Right lobe of liver (tissue), 6 donors: ENCODE measurements at regions not wholly inside any gene's neighbourhood (a gene's known extent, or its start where the extent isn't known, plus 50 kb on each side); places are given as distances from the start of the nearest gene placed in this dataset.
"Not testable (repeated sequence)": the region's sequence is repeated elsewhere in the genome, so short reads cannot be mapped to it uniquely, and the experiment has no call there.

Source experiments
- ATAC-seq, 4 donors: fragments of 200-7000 bp; cut with Tn5 transposase; one replicate each; pipeline ENCODE4 v1.9.1; 2020; ENCODE audit warnings: mild to moderate bottlenecking in 4 of 4, moderate library complexity in 4 of 4
- DNase-seq, 3 donors: peaks; one replicate each; pipeline ENCODE4 v3.0.0-alpha.2; 2020
- H3K27ac ChIP-seq, 3 donors: fragments of 200-600 bp; one replicate each; pipeline ENCODE4 v1.8.0; 2022
- H3K27me3 ChIP-seq, 2 donors: fragments of 200-600 bp; one replicate each; pipeline ENCODE4 v1.8.0; 2022
- H3K36me3 ChIP-seq, 4 donors: fragments of 200-600 bp; sonication (generic) in 1 of 4; one replicate each; pipeline versions ENCODE4 v1.5.1 to v1.8.0; 2017 to 2022; ENCODE audit warnings: control low read depth in 1 of 4
- H3K4me1 ChIP-seq, 4 donors: fragments of 200-600 bp; sonication (generic) in 1 of 4; one replicate each; pipeline versions ENCODE4 v1.5.1 to v1.8.0; 2017 to 2022; ENCODE audit warnings: control low read depth in 1 of 4
- H3K4me3 ChIP-seq, 3 donors: fragments of 200-600 bp; one replicate each; pipeline ENCODE4 v1.8.0; 2022
- H3K9me3 ChIP-seq, 4 donors: fragments of 200-600 bp; sonication (generic) in 1 of 4; one replicate each; pipeline versions ENCODE4 v1.5.1 to v1.8.0; 2017 to 2022; ENCODE audit warnings: control low read depth in 1 of 4
- CTCF ChIP-seq, 4 donors: fragments of 200-600 bp in 3 of 4; fragments of 450-650 bp in 1 of 4; IDR thresholded peaks; one replicate each; pipeline versions ENCODE4 v1.5.1 to v1.8.0; 2016 to 2022; ENCODE audit warnings: antibody characterized with exemption in 4 of 4, mild to moderate bottlenecking in 2 of 4
- POLR2A ChIP-seq: fragments of 450-650 bp; IDR thresholded peaks from one replicate; pipeline ENCODE4 v1.6.1; 2017; ENCODE audit warnings: antibody characterized with exemption, mild to moderate bottlenecking
- WGBS: methylation state at CpG from one replicate; pipeline ENCODE4 v1.1.6; 2018; ENCODE audit warnings: low coverage, low lambda C conversion rate; ENCODE audit not compliant: insufficient coverage; ENCODE audit errors: missing lambda C conversion rate; 5-methylcytosine and 5-hydroxymethylcytosine counted together
- intact Hi-C, 2 donors: fragments of 100-400 bp; cut with DNase I; formaldehyde crosslinking; loops; one replicate each; pipeline versions ENCODE4 v1.11.2 to v1.14.1; 2022
- donor health status: DM: no; HTN: yes; CAD: no.
- donor health status: DM: no; HTN: no; CAD: no.
- donor health status: DM: no; HTN: no; CAD: no.
- donor health status: DM: no; HTN: yes; CAD: no.
- donor health status: DM: no; HTN: yes; CAD: no.

DNA sequence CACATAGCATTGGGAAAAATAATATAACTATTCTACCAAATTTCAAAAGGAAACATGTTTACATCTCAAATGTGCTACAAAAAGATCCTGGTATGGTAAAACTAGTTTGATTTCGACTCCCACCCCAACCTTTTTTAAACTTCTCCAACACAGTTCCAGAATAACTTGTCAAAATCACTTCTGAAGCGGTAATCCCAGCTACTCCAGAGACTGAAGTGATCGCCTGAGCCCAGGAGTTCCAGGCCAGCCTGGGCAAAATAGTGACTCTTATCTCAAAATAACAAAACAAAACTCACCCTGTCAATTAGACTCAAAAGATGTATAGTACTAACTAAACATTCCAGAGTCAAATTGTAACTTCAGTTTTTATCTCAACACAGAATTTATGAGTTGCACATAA lies 71.3 kb upstream of the RNF38 start:
- TF ChIP-seq CTCF (IDR thresholded peaks at IDR 0.05) (no peak), POLR2A (no peak)
- Histone ChIP-seq H3K27me3 (no peaks in the 10 kb centered on the region), H3K36me3 (no peaks in the 10 kb centered on the region), H3K4me3 (peak overlapping the region in 2 of 3 donors; percentile 27 to 42), H3K27ac (peak overlapping the region; percentile 25 to 71 (median 70)), H3K9me3 (no peaks in the 10 kb centered on the region), H3K4me1 (peaks cover 0 to 19% (median 1%) of the 10 kb centered on the region in 4 donors)
- intact Hi-C loops: no loop called here
- peak in 2 of 4 donors; percentile 16 to 37 for ATAC-seq
- DNase-seq: no peak
- WGBS: 58% methylated on average over 3 of the region's 3 CpGs

GRCh38 chr9:36470643-36471290 lies 70.7 kb upstream of the RNF38 start:
- Histone ChIP-seq H3K4me1 (peaks cover 0 to 19% (median 1%) of the 10 kb centered on the region in 4 donors), H3K4me3 (peak overlapping the region in 2 of 3 donors; percentile 27 to 42), H3K36me3 (no peaks in the 10 kb centered on the region), H3K27me3 (no peaks in the 10 kb centered on the region), H3K27ac (peak overlapping the region; percentile 25 to 71 (median 70)), H3K9me3 (no peaks in the 10 kb centered on the region)
- TF ChIP-seq POLR2A: no peak
- no peak for TF ChIP-seq CTCF (IDR thresholded peaks at IDR 0.05)
- DNase-seq (peak in 1 of 3 donors; percentile 51), ATAC-seq (peak; percentile 92 to 99 (median 94))
- intact Hi-C loops: no loop called here
- 5% methylated on average over 7 of the region's 7 CpGs for WGBS

DNA sequence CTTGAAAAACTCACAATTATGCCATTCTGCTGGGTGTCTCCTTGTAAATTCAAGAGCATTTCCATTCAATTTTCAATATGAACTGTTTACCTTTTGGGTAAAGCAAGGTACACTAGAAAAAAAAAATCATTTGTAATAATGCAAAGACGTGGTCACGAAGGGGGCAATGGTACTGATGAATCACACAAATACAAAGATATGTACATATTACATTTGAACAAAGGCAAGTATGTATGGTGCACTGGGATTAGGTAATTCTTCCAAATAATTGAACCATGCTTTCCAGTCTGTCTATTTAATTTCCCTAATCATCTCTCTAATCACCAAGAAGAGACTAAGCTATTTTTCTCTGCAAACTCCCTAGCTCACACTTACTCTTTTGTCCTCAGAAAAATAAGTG lies 63.4 kb upstream of the RNF38 start:
- no peak for ATAC-seq
- Histone ChIP-seq H3K27me3 (no peaks in the 10 kb centered on the region), H3K4me1 (no peaks in the 10 kb centered on the region), H3K4me3 (no peak overlapping the region), H3K36me3 (no peaks in the 10 kb centered on the region), H3K27ac (no peak overlapping the region), H3K9me3 (no peaks in the 10 kb centered on the region)
- no peak for DNase-seq
- intact Hi-C loops: no loop called here
- TF ChIP-seq POLR2A (no peak), CTCF (IDR thresholded peaks at IDR 0.05) (no peak)
- WGBS: 85% methylated on average over 2 of the region's 2 CpGs

- TF ChIP-seq CTCF (IDR thresholded peaks at IDR 0.05) (no peak), POLR2A (no peak)
- Histone ChIP-seq H3K4me1 (no peaks in the 10 kb centered on the region), H3K27ac (no peak overlapping the region), H3K27me3 (no peaks in the 10 kb centered on the region), H3K36me3 (no peaks in the 10 kb centered on the region), H3K4me3 (no peak overlapping the region), H3K9me3 (no peaks in the 10 kb centered on the region)
- DNase-seq (no peak), ATAC-seq (no peak)
- WGBS: 94% methylated on average over 4 of the region's 4 CpGs
- intact Hi-C loops: no loop called here
Measured at GRCh38 chr9:36462245-36462644, 62.2 kb upstream of the RNF38 start.

- Histone ChIP-seq H3K9me3 (no peaks in the 10 kb centered on the region), H3K27me3 (no peaks in the 10 kb centered on the region), H3K27ac (no peak overlapping the region), H3K36me3 (no peaks in the 10 kb centered on the region), H3K4me1 (no peaks in the 10 kb centered on the region), H3K4me3 (no peak overlapping the region)
- TF ChIP-seq POLR2A: no peak
- TF ChIP-seq CTCF (IDR thresholded peaks at IDR 0.05): no peak
- intact Hi-C loops: no loop called here
- DNase-seq (no peak), ATAC-seq (no peak)
Measured at GRCh38 chr9:36461323-36461722, 61.3 kb upstream of the RNF38 start.

GRCh38 chr9:36458430-36458915 lies 58.4 kb upstream of the RNF38 start:
- H3K27ac ChIP-seq, H3K4me3 ChIP-seq, H3K9me3 ChIP-seq, DNase-seq, ATAC-seq, H3K36me3 ChIP-seq, H3K27me3 ChIP-seq, intact Hi-C loops, H3K4me1 ChIP-seq: not testable (repeated sequence)
- WGBS: 73% methylated on average over 8 of the region's 17 CpGs
